H1 (cell line): ENCODE measurements at regions not wholly inside any gene's neighbourhood (a gene's known extent, or its start where the extent isn't known, plus 50 kb on each side); places are given as distances from the start of the nearest gene placed in this dataset.

Source experiments
- CTCF ChIA-PET: fragments of 300-600 bp; sonication (Branson Sonifier 250); formaldehyde crosslinking; loops from one replicate; lab custom pipeline; 2021; ENCODE audit not compliant: partially characterized antibody; lab: Charles Lee
- POLR2A ChIA-PET: fragments of 300-600 bp; sonication (Branson Sonifier 250); formaldehyde crosslinking; loops from one replicate; lab custom pipeline; 2021; ENCODE audit warnings: inconsistent platforms; ENCODE audit not compliant: partially characterized antibody; lab: Charles Lee
- DNase-seq, 2 experiments: peaks; one replicate each; pipeline versions ENCODE4 v3.0.0 to v3.0.0-alpha.2; 2010 to 2022; ENCODE audit warnings: low spot score in 2 of 2, low read depth in 1 of 2, mixed read lengths in 1 of 2
- FAIRE-seq: peaks from 2 replicates; lab custom pipeline; 2011; peaks lifted over from hg19 to GRCh38; lab: Jason Lieb, UNC
- H2AFZ ChIP-seq: 2 replicates; pipeline ENCODE4 v1.8.1; 2012; ENCODE audit warnings: low read length, inconsistent platforms
- H2AK5ac ChIP-seq: 2 replicates; pipeline ENCODE4 v1.6.1; 2013; ENCODE audit warnings: low read depth, low read length
- H2BK120ac ChIP-seq: replicated peaks from 2 replicates; pipeline ENCODE3; 2013; ENCODE audit warnings: low read depth, low read length, inconsistent platforms
- H2BK12ac ChIP-seq: 2 replicates; pipeline ENCODE4 v1.6.1; 2013; ENCODE audit warnings: low read depth, low read length
- H2BK15ac ChIP-seq: 2 replicates; pipeline ENCODE4 v1.6.1; 2013; ENCODE audit warnings: low read length
- H2BK20ac ChIP-seq: 2 replicates; pipeline ENCODE4 v1.6.1; 2013; ENCODE audit warnings: low read length
- H2BK5ac ChIP-seq: 2 replicates; pipeline ENCODE4 v1.6.1; 2013; ENCODE audit warnings: low read depth, low read length
- H3K14ac ChIP-seq: 2 replicates; pipeline ENCODE4 v1.6.1; 2013; ENCODE audit warnings: inconsistent platforms; ENCODE audit not compliant: insufficient read length
- H3K18ac ChIP-seq: 2 replicates; pipeline ENCODE4 v1.6.1; 2013; ENCODE audit warnings: low read length; ENCODE audit errors: extremely low read depth
- H3K23ac ChIP-seq: 2 replicates; pipeline ENCODE4 v1.6.1; 2013; ENCODE audit warnings: inconsistent platforms; ENCODE audit not compliant: insufficient read length
- H3K23me2 ChIP-seq: 2 replicates; pipeline ENCODE4 v1.6.1; 2013; ENCODE audit warnings: low read depth, low read length
- H3K27ac ChIP-seq: 2 replicates; pipeline ENCODE4 v1.6.1; 2011; ENCODE audit warnings: low read depth, low read length, inconsistent platforms
- H3K27me3 ChIP-seq, 4 experiments: replicated peaks in 1 of 4; 1 replicate in 1 of 4; 2 replicates in 3 of 4; pipeline versions ENCODE4 v1.6.1 to v1.8.1; 2011 to 2013; ENCODE audit warnings: low read length in 3 of 4, mild to moderate bottlenecking in 3 of 4, inconsistent platforms in 2 of 4, mixed read lengths in 2 of 4, moderate library complexity in 1 of 4; ENCODE audit not compliant: control insufficient read depth in 3 of 4, insufficient read depth in 3 of 4; ENCODE audit errors: extremely low read depth in 1 of 4
- H3K36me3 ChIP-seq, 4 experiments: 2 replicates each; pipeline versions ENCODE4 v1.6.1 to v1.8.1; 2011 to 2013; ENCODE audit warnings: mild to moderate bottlenecking in 4 of 4, low read length in 3 of 4, moderate library complexity in 2 of 4, control low read depth in 1 of 4, inconsistent platforms in 1 of 4; ENCODE audit not compliant: insufficient read depth in 4 of 4, control insufficient read depth in 2 of 4
- H3K4ac ChIP-seq: replicated peaks from 2 replicates; pipeline ENCODE3; 2013; ENCODE audit warnings: low read length, low read depth, mixed read lengths, inconsistent platforms; ENCODE audit not compliant: insufficient read length
- H3K4me1 ChIP-seq, 4 experiments: replicated peaks in 1 of 4; 1 replicate in 1 of 4; 2 replicates in 3 of 4; pipeline versions ENCODE4 v1.6.1 to v1.8.1; 2011 to 2013; ENCODE audit warnings: low read length in 3 of 4, inconsistent platforms in 2 of 4, mixed read lengths in 1 of 4; ENCODE audit not compliant: insufficient read depth in 4 of 4, control insufficient read depth in 3 of 4
- H3K4me2 ChIP-seq, 2 experiments: 2 replicates each; pipeline versions ENCODE4 v1.6.1 to v1.8.1; 2011 to 2013; ENCODE audit warnings: low read depth in 2 of 2, low read length in 2 of 2, control low read depth in 1 of 2, inconsistent platforms in 1 of 2, mild to moderate bottlenecking in 1 of 2; ENCODE audit not compliant: insufficient read depth in 1 of 2
- H3K4me3 ChIP-seq, 4 experiments: fragments of 200-600, 300-600 bp in 1 of 4; sonication (generic), shearing (Covaris generic), sonication (Bioruptor Twin) in 1 of 4; 2 replicates each; pipeline versions ENCODE4 v1.5.1 to v1.8.1; 2011 to 2016; ENCODE audit warnings: low read length in 4 of 4, low read depth in 3 of 4, control low read depth in 2 of 4, inconsistent platforms in 2 of 4, mild to moderate bottlenecking in 2 of 4, mixed read lengths in 1 of 4, moderate library complexity in 1 of 4; ENCODE audit not compliant: insufficient read depth in 2 of 4; ENCODE audit errors: extremely low read depth in 1 of 4
- H3K56ac ChIP-seq: replicated peaks from 2 replicates; pipeline ENCODE3; 2013; ENCODE audit warnings: low read depth, mild to moderate bottlenecking, mixed read lengths, low read length, inconsistent platforms; ENCODE audit not compliant: insufficient read length
- H3K79me1 ChIP-seq: 2 replicates; pipeline ENCODE4 v1.6.1; 2013; ENCODE audit warnings: low read depth, low read length, control low read depth
- H3K79me2 ChIP-seq, 2 experiments: 2 replicates each; pipeline versions ENCODE4 v1.6.1 to v1.8.1; 2012 to 2013; ENCODE audit warnings: low read length in 2 of 2, mild to moderate bottlenecking in 2 of 2, inconsistent platforms in 1 of 2; ENCODE audit not compliant: insufficient read depth in 2 of 2, control insufficient read depth in 1 of 2
- H3K9ac ChIP-seq, 4 experiments: replicated peaks in 1 of 4; 1 replicate in 1 of 4; 2 replicates in 3 of 4; pipeline versions ENCODE4 v1.6.1 to v1.8.1; 2011 to 2013; ENCODE audit warnings: low read depth in 3 of 4, low read length in 3 of 4, control low read depth in 2 of 4, mild to moderate bottlenecking in 2 of 4, moderate library complexity in 2 of 4, inconsistent platforms in 1 of 4; ENCODE audit errors: extremely low read depth in 1 of 4
- H3K9me3 ChIP-seq, 2 experiments: 2 replicates each; pipeline versions ENCODE4 v1.6.1 to v1.8.1; 2012 to 2013; ENCODE audit warnings: mild to moderate bottlenecking in 2 of 2, moderate library complexity in 2 of 2, control low read depth in 1 of 2, inconsistent platforms in 1 of 2, low read depth in 1 of 2, low read length in 1 of 2, mixed read lengths in 1 of 2; ENCODE audit not compliant: insufficient read depth in 2 of 2
- H4K20me1 ChIP-seq, 2 experiments: replicated peaks in 1 of 2; 2 replicates each; pipeline versions ENCODE3 to v1.8.1; 2011 to 2013; ENCODE audit warnings: inconsistent platforms in 2 of 2, low read length in 2 of 2, mild to moderate bottlenecking in 1 of 2; ENCODE audit not compliant: insufficient read depth in 2 of 2, control insufficient read depth in 1 of 2
- H4K5ac ChIP-seq: 2 replicates; pipeline ENCODE4 v1.6.1; 2013; ENCODE audit warnings: low read length, low read depth, mixed read lengths, inconsistent platforms; ENCODE audit not compliant: insufficient read length
- H4K8ac ChIP-seq: 2 replicates; pipeline ENCODE4 v1.8.0; 2013; ENCODE audit warnings: mild to moderate bottlenecking, moderate library complexity, low read length, inconsistent platforms; ENCODE audit not compliant: insufficient read depth; ENCODE audit errors: extremely low read depth
- H4K91ac ChIP-seq: replicated peaks from 2 replicates; pipeline ENCODE3; 2013; ENCODE audit warnings: low read length, mixed read lengths, inconsistent platforms; ENCODE audit not compliant: insufficient read length
- BCL11A ChIP-seq, 2 experiments: IDR thresholded peaks; one replicate each; pipeline ENCODE4 v1.6.1; 2011; ENCODE audit warnings: low read depth in 2 of 2, low read length in 2 of 2, mild to moderate bottlenecking in 2 of 2
- CREB1 ChIP-seq: IDR thresholded peaks from 2 replicates; pipeline ENCODE4 v1.6.1; 2012; ENCODE audit warnings: inconsistent platforms
- EGR1 ChIP-seq: IDR thresholded peaks from 2 replicates; pipeline ENCODE4 v1.6.1; 2011; ENCODE audit warnings: low read depth, low read length, borderline replicate concordance
- GABPA ChIP-seq: IDR thresholded peaks from 2 replicates; pipeline ENCODE4 v1.6.1; 2011; ENCODE audit warnings: mild to moderate bottlenecking, low read length, moderate library complexity, borderline replicate concordance; ENCODE audit not compliant: insufficient read depth
- PHF8 ChIP-seq: fragments of 200-600 bp; sonication (generic); conservative IDR thresholded peaks from 2 replicates; pipeline ENCODE4 v1.7.1; 2012; ENCODE audit warnings: low read depth, mild to moderate bottlenecking, inconsistent platforms, low read length, moderate library complexity
- SIRT6 ChIP-seq: IDR thresholded peaks from one replicate; pipeline ENCODE4 v1.7.1; 2012; ENCODE audit warnings: low read length, inconsistent platforms
- SIX5 ChIP-seq: IDR thresholded peaks from 2 replicates; pipeline ENCODE4 v1.6.1; 2011; ENCODE audit warnings: mild to moderate bottlenecking, low read depth, low read length
- SP4 ChIP-seq: IDR thresholded peaks from 2 replicates; pipeline ENCODE4 v1.6.1; 2012; ENCODE audit warnings: low read length, inconsistent platforms
- TBP ChIP-seq: IDR thresholded peaks from 2 replicates; pipeline ENCODE4 v1.6.1; 2011; ENCODE audit warnings: low read depth, low read length, improper control_type of control experiment
- TCF12 ChIP-seq: IDR thresholded peaks from 2 replicates; pipeline ENCODE4 v1.6.1; 2011; ENCODE audit warnings: low read depth, mild to moderate bottlenecking, low read length
- WGBS, 2 experiments: shearing (Covaris generic) in 1 of 2; methylation state at CpG; one replicate each; pipeline versions ENCODE4 v1.1.6 to v1.1.7; 2013 to 2015; ENCODE audit warnings: low lambda C conversion rate in 2 of 2, mixed read lengths in 2 of 2, inconsistent platforms in 1 of 2, low coverage in 1 of 2, missing lambda C conversion rate in 1 of 2; ENCODE audit not compliant: insufficient replicate concordance in 2 of 2, insufficient coverage in 1 of 2, insufficient read length in 1 of 2; ENCODE audit errors: extremely low coverage in 1 of 2, missing lambda C conversion rate in 1 of 2; 5-methylcytosine and 5-hydroxymethylcytosine counted together
- TF ChIP-seq, protein P1 (sequence below): IDR thresholded peaks from 2 replicates; pipeline ENCODE4 v1.6.1; 2012; ENCODE audit warnings: low read length, inconsistent platforms

DNA sequence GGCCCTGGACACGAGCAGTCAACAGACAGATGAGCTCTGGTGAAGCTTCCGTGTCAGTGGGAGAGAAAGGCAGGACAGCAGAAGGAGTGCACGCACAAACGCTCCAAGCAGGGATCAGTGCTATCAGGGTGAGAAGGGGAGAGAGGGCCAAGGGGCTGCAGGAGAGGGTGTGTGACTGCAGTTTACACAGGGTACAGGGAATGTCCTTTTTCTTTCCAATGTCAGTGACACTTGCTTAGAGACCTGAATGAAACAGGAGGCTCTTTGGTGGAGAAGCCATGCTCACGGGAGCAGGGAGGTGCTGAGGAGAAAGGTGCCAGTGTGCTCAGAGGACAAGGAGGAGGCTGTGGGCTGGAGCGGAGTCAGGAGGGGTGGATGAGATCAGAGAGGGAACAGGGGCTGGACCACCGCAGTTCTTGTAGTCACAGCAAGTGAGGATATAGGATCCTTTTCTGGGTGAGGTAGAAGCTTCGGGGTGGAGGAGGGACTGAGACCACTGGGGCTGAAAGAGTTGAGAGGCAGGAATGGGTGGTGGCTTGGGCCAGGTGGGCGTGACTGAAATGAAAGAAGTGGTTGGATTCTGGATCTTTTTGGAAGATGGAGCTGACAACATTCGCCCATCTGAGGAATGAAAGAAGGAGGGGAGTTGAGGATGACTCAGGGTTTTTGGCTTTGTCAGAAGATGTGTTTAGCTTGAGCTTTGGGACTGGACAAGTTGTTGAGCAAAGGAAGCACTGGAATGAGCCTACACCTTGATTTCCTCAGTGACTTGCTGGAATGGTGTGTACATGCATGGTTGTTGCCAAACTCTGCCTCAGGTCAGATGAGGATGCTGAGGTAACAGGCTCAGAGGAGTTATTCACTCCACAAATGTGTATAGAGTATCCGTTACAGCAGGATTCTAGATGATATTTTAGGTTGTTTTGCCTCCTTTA lies 87.9 kb downstream of the ADAMTS15 start:
- no peaks in the 10 kb centered on the region for H3K9me3 ChIP-seq
- no peak overlapping the region for H3K27ac ChIP-seq
- H3K4me1 ChIP-seq, result no peaks in the 10 kb centered on the region; a peak in 2 of 7 replicates
- ChIA-PET CTCF (interaction anchor here (0.6 to 1.3 kb wide), 5 partner anchors 10 to 327 kb away, joined by 3 to 4 read pairs (median 4); no protein-coding TSS in a partner anchor), POLR2A (interaction anchor here (1.0 kb wide), 1 partner anchor 14 kb away, joined by 4 read pairs; no protein-coding TSS in a partner anchor)
- H3K4me2 ChIP-seq, result no peak overlapping the region
- H3K27me3 ChIP-seq, result no peaks in the 10 kb centered on the region
- no peak overlapping the region for H3K4ac ChIP-seq
- H3K9ac ChIP-seq, result no peak overlapping the region
- H2AK5ac ChIP-seq, result no peak overlapping the region
- no peaks in the 10 kb centered on the region for H3K23me2 ChIP-seq
- no peak overlapping the region for H3K18ac ChIP-seq
- no peaks in the 10 kb centered on the region for H4K20me1 ChIP-seq
- no peak overlapping the region for H3K56ac ChIP-seq
- DNase-seq (no peak), FAIRE-seq (no peak)
- H3K79me1 ChIP-seq, result no peaks in the 10 kb centered on the region
- no peak overlapping the region for H2BK5ac ChIP-seq
- H2BK120ac ChIP-seq, result no peak overlapping the region
- no peak overlapping the region for H3K14ac ChIP-seq
- 86% methylated on average over 11 of the region's 11 CpGs; no CpG with 5 or more reads in 1 of the 2 experiments for WGBS, 2 experiments
- H2BK20ac ChIP-seq, result no peak overlapping the region
- H4K8ac ChIP-seq, result no peak overlapping the region
- H2AFZ ChIP-seq, result no peak overlapping the region; the same call in 1 of the 2 replicates
- no peak overlapping the region for H4K91ac ChIP-seq
- no peak overlapping the region for H3K23ac ChIP-seq
- H4K5ac ChIP-seq, result no peak overlapping the region
- no peak overlapping the region for H2BK12ac ChIP-seq
- H3K36me3 ChIP-seq, result no peaks in the 10 kb centered on the region
- no peak overlapping the region for H3K4me3 ChIP-seq
- H2BK15ac ChIP-seq, result no peak overlapping the region
- no peaks in the 10 kb centered on the region for H3K79me2 ChIP-seq
- TF ChIP-seq EGR1 (no peak), BCL11A (IDR thresholded peaks at IDR 0.05; ENCODE audit: low read depth in 2 of 2, low read length in 2 of 2) (no peak), TCF12 (no peak), PHF8 (no peak), SIX5 (no peak), TBP (no peak), CREB1 (no peak), SP4 (no peak), SIRT6 (no peak), GABPA (no peak)
- TF ChIP-seq, protein P1, sequence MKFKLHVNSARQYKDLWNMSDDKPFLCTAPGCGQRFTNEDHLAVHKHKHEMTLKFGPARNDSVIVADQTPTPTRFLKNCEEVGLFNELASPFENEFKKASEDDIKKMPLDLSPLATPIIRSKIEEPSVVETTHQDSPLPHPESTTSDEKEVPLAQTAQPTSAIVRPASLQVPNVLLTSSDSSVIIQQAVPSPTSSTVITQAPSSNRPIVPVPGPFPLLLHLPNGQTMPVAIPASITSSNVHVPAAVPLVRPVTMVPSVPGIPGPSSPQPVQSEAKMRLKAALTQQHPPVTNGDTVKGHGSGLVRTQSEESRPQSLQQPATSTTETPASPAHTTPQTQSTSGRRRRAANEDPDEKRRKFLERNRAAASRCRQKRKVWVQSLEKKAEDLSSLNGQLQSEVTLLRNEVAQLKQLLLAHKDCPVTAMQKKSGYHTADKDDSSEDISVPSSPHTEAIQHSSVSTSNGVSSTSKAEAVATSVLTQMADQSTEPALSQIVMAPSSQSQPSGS, result no peak
